Lung (tissue), 11 donors: ENCODE measurements at regions not wholly inside any gene's neighbourhood (a gene's known extent, or its start where the extent isn't known, plus 50 kb on each side); places are given as distances from the start of the nearest gene placed in this dataset.

ENCODE experiments used
- ATAC-seq: fragments of 200-7000 bp; cut with Tn5 transposase; one replicate; pipeline ENCODE4 v1.9.1; 2020; ENCODE audit warnings: moderate number of reproducible peaks; ENCODE audit not compliant: insufficient read depth, low FRiP score
- DNase-seq, 3 donors: peaks; one replicate each; pipeline ENCODE4 v3.0.0-alpha.2; 2013 to 2017
- H3K27ac ChIP-seq, 2 donors: one replicate each; pipeline ENCODE4 v1.5.1; 2013; ENCODE audit warnings: mild to moderate bottlenecking in 2 of 2, moderate library complexity in 2 of 2, control low read depth in 1 of 2, inconsistent platforms in 1 of 2, low read depth in 1 of 2, low read length in 1 of 2
- H3K27me3 ChIP-seq, 3 donors: one replicate each; pipeline ENCODE4 v1.5.1; 2013; ENCODE audit warnings: low read length in 2 of 3; ENCODE audit not compliant: control insufficient read depth in 3 of 3, insufficient read depth in 3 of 3
- H3K36me3 ChIP-seq, 4 donors: one replicate each; pipeline ENCODE4 v1.5.1; 2013; ENCODE audit warnings: low read length in 4 of 4, mild to moderate bottlenecking in 1 of 4, moderate library complexity in 1 of 4; ENCODE audit not compliant: control insufficient read depth in 4 of 4, insufficient read depth in 4 of 4
- H3K4me1 ChIP-seq, 5 donors: one replicate each; pipeline ENCODE4 v1.5.1; 2013; ENCODE audit warnings: low read length in 5 of 5, mild to moderate bottlenecking in 2 of 5, moderate library complexity in 1 of 5; ENCODE audit not compliant: control insufficient read depth in 5 of 5, insufficient read depth in 5 of 5
- H3K4me3 ChIP-seq: one replicate; pipeline ENCODE4 v1.5.1; 2013; ENCODE audit warnings: mild to moderate bottlenecking, control low read depth, moderate library complexity
- H3K9ac ChIP-seq, 2 donors: one replicate each; pipeline ENCODE4 v1.5.1; 2013; ENCODE audit warnings: low read length in 2 of 2, control low read depth in 1 of 2; ENCODE audit not compliant: insufficient read depth in 1 of 2
- H3K9me3 ChIP-seq, 4 donors: one replicate each; pipeline ENCODE4 v1.5.1; 2013; ENCODE audit warnings: low read length in 3 of 4, mild to moderate bottlenecking in 1 of 4, moderate library complexity in 1 of 4; ENCODE audit not compliant: control insufficient read depth in 4 of 4, insufficient read depth in 3 of 4
- WGBS, 2 donors: extraction: QIAGEN DNeasy Blood & Tissue Kit; methylation state at CpG; one replicate each; pipeline ENCODE4 v1.1.7; 2013; 5-methylcytosine and 5-hydroxymethylcytosine counted together
- TF ChIP-seq, protein P1 (sequence below): IDR thresholded peaks from 2 replicates; pipeline ENCODE4 v1.5.1; 2012; ENCODE audit warnings: mild to moderate bottlenecking; ENCODE audit errors: control extremely low read depth, extremely low read depth
- donor health status: control.
- donor health status: control.
- donor health status: Bipolar disorder and iron deficiency.
- donor health status: healthy.
- donor health status: DM: yes; HTN: yes; CAD: no.

DNA sequence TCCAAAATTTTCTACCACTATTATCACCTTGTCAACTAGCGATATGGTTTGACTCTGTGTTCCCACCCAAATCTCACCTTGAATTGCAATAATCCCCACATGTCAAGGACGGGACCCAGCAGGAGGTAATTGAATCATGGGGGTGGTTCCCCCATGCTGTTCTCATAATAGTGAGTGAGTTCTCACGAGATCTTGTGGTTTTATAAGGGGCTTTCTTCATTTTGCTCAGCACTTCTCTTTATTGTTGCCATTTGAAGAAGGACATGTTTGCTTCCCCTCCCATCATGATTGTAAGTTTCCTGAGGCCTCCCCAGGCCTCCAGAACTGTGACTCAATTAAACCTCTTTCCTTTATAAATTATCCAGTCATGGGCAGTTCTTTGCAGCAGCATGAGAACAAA lies 73.5 kb upstream of the ZC3H12C start:
- H3K27ac ChIP-seq: no peak overlapping the region
- no peaks in the 10 kb centered on the region for H3K4me1 ChIP-seq
- H3K9ac ChIP-seq: no peak overlapping the region
- no peaks in the 10 kb centered on the region for H3K9me3 ChIP-seq
- no peaks in the 10 kb centered on the region for H3K27me3 ChIP-seq
- DNase-seq (no peak), ATAC-seq (no peak)
- no peak overlapping the region for H3K4me3 ChIP-seq
- TF ChIP-seq, protein P1, sequence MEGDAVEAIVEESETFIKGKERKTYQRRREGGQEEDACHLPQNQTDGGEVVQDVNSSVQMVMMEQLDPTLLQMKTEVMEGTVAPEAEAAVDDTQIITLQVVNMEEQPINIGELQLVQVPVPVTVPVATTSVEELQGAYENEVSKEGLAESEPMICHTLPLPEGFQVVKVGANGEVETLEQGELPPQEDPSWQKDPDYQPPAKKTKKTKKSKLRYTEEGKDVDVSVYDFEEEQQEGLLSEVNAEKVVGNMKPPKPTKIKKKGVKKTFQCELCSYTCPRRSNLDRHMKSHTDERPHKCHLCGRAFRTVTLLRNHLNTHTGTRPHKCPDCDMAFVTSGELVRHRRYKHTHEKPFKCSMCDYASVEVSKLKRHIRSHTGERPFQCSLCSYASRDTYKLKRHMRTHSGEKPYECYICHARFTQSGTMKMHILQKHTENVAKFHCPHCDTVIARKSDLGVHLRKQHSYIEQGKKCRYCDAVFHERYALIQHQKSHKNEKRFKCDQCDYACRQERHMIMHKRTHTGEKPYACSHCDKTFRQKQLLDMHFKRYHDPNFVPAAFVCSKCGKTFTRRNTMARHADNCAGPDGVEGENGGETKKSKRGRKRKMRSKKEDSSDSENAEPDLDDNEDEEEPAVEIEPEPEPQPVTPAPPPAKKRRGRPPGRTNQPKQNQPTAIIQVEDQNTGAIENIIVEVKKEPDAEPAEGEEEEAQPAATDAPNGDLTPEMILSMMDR: no peak
- WGBS, 2 donors: 67 to 76% methylated on average over 3 of the region's 3 CpGs
- no peaks in the 10 kb centered on the region for H3K36me3 ChIP-seq

GRCh38 chr11:110022548-110022947 lies 70.6 kb upstream of the ZC3H12C start:
- DNase-seq (no peak), ATAC-seq (no peak)
- no peak overlapping the region for H3K27ac ChIP-seq
- no peak overlapping the region for H3K4me3 ChIP-seq
- no peaks in the 10 kb centered on the region for H3K9me3 ChIP-seq
- no peaks in the 10 kb centered on the region for H3K36me3 ChIP-seq
- 87 to 94% methylated on average over 1 of the region's 1 CpG for WGBS, 2 donors
- no peak overlapping the region for H3K9ac ChIP-seq
- TF ChIP-seq, protein P1: no peak
- H3K4me1 ChIP-seq: no peaks in the 10 kb centered on the region
- H3K27me3 ChIP-seq: no peaks in the 10 kb centered on the region

GRCh38 chr11:110023711-110024110 lies 69.5 kb upstream of the ZC3H12C start:
- H3K4me1 ChIP-seq: no peaks in the 10 kb centered on the region
- H3K27ac ChIP-seq: no peak overlapping the region
- no peak for ATAC-seq
- H3K36me3 ChIP-seq: no peaks in the 10 kb centered on the region
- TF ChIP-seq, protein P1: no peak
- DNase-seq: no peak
- H3K9me3 ChIP-seq: no peaks in the 10 kb centered on the region
- no peaks in the 10 kb centered on the region for H3K27me3 ChIP-seq
- no peak overlapping the region for H3K4me3 ChIP-seq
- no peak overlapping the region for H3K9ac ChIP-seq

GRCh38 chr11:110026858-110027626 lies 66.2 kb upstream of the ZC3H12C start:
- no peak overlapping the region for H3K4me3 ChIP-seq
- no peaks in the 10 kb centered on the region for H3K9me3 ChIP-seq
- no peaks in the 10 kb centered on the region for H3K27me3 ChIP-seq
- no peak overlapping the region for H3K9ac ChIP-seq
- TF ChIP-seq, protein P1: no peak
- DNase-seq (peak in 2 of 3 donors; percentile 9 to 23), ATAC-seq (no peak)
- H3K36me3 ChIP-seq: no peaks in the 10 kb centered on the region
- H3K4me1 ChIP-seq: no peaks in the 10 kb centered on the region
- H3K27ac ChIP-seq: no peak overlapping the region
- WGBS, 2 donors: 26 to 56% methylated on average over 2 of the region's 2 CpGs
